Sigmoid colon (tissue), 6 donors: ENCODE measurements at regions not wholly inside any gene's neighbourhood (a gene's known extent, or its start where the extent isn't known, plus 50 kb on each side); places are given as distances from the start of the nearest gene placed in this dataset.

Source experiments
- DNase-seq: peaks from one replicate; pipeline ENCODE4 v3.0.0-alpha.2; 2019
- H3K27ac ChIP-seq, 4 donors: fragments of 200-600 bp; sonication (generic); one replicate each; pipeline ENCODE4 v1.5.1; 2016 to 2019; ENCODE audit warnings: mild to moderate bottlenecking in 1 of 4
- H3K27me3 ChIP-seq, 3 donors: fragments of 200-600 bp; sonication (generic); one replicate each; pipeline ENCODE4 v1.5.1; 2019; ENCODE audit warnings: mild to moderate bottlenecking in 1 of 3
- H3K36me3 ChIP-seq, 4 donors: fragments of 200-600 bp; sonication (generic); one replicate each; pipeline ENCODE4 v1.5.1; 2016 to 2019
- H3K4me1 ChIP-seq, 4 donors: fragments of 200-600 bp; sonication (generic); one replicate each; pipeline ENCODE4 v1.5.1; 2017 to 2019
- H3K4me3 ChIP-seq, 4 donors: fragments of 200-600 bp; sonication (generic); one replicate each; pipeline ENCODE4 v1.5.1; 2017 to 2019; ENCODE audit warnings: mild to moderate bottlenecking in 2 of 4, moderate library complexity in 1 of 4
- H3K9me3 ChIP-seq, 4 donors: fragments of 200-600 bp in 3 of 4; sonication (generic) in 3 of 4; one replicate each; pipeline versions ENCODE4 v1.5.1 to v1.6.1; 2013 to 2019
- CTCF ChIP-seq, 4 experiments: fragments of 450-650 bp in 3 of 4; fragments of 200-600 bp in 1 of 4; IDR thresholded peaks; one replicate each; pipeline ENCODE4 v1.5.1; 2016 to 2019; ENCODE audit warnings: antibody characterized with exemption in 4 of 4, mild to moderate bottlenecking in 3 of 4, moderate library complexity in 2 of 4
- EP300 ChIP-seq, 4 donors: sonication (generic); formaldehyde crosslinking; IDR thresholded peaks; one replicate each; pipeline ENCODE4 v1.6.1; 2017; ENCODE audit warnings: antibody characterized with exemption in 4 of 4
- POLR2A ChIP-seq, 2 donors: fragments of 450-650 bp; IDR thresholded peaks; one replicate each; pipeline ENCODE4 v1.6.1; 2016; ENCODE audit warnings: antibody characterized with exemption in 2 of 2, mild to moderate bottlenecking in 2 of 2, moderate library complexity in 2 of 2
- POLR2AphosphoS5 ChIP-seq, 4 donors: sonication (generic); formaldehyde crosslinking; IDR thresholded peaks; one replicate each; pipeline ENCODE4 v1.6.1; 2017; ENCODE audit warnings: antibody characterized with exemption in 4 of 4
- WGBS, 2 donors: extraction: QIAGEN DNeasy Blood & Tissue Kit; methylation state at CpG; one replicate each; pipeline ENCODE4 v1.1.7; 2013; 5-methylcytosine and 5-hydroxymethylcytosine counted together
- intact Hi-C: fragments of 100-400 bp; cut with DNase I; formaldehyde crosslinking; loops from one replicate; pipeline ENCODE4 v1.15.1; 2023
- donor health status: healthy with polysubstance abuse.
- donor health status: healthy.

- TF ChIP-seq POLR2AphosphoS5 (IDR thresholded peaks at IDR 0.05), result no peak
- no peak for TF ChIP-seq EP300 (IDR thresholded peaks at IDR 0.05)
- no peak for TF ChIP-seq CTCF (IDR thresholded peaks at IDR 0.05)
- no peak for TF ChIP-seq POLR2A (IDR thresholded peaks at IDR 0.05)
- Histone ChIP-seq H3K36me3 (no peaks in the 10 kb centered on the region), H3K4me3 (no peak overlapping the region), H3K27ac (no peak overlapping the region), H3K27me3 (peaks cover 0 to 72% (median 22%) of the 10 kb centered on the region in 3 donors), H3K4me1 (no peaks in the 10 kb centered on the region), H3K9me3 (no peaks in the 10 kb centered on the region)
- WGBS, 2 donors, result 37 to 55% methylated on average over 11 of the region's 11 CpGs
- no peak for DNase-seq
- intact Hi-C loops, result no loop called here
These were observed 112.6 kb upstream of the CSF3R start for GRCh38 chr1:36595349-36595748.

- Histone ChIP-seq H3K4me3 (no peak overlapping the region), H3K9me3 (no peaks in the 10 kb centered on the region), H3K27ac (no peak overlapping the region), H3K36me3 (no peaks in the 10 kb centered on the region), H3K4me1 (no peaks in the 10 kb centered on the region), H3K27me3 (peaks cover 2 to 85% (median 25%) of the 10 kb centered on the region in 3 donors)
- no peak for DNase-seq
- no peak for TF ChIP-seq EP300 (IDR thresholded peaks at IDR 0.05)
- no peak for TF ChIP-seq CTCF (IDR thresholded peaks at IDR 0.05)
- TF ChIP-seq POLR2AphosphoS5 (IDR thresholded peaks at IDR 0.05), result no peak
- TF ChIP-seq POLR2A (IDR thresholded peaks at IDR 0.05), result no peak
- WGBS, 2 donors, result 52 to 72% methylated on average over 7 of the region's 7 CpGs
- intact Hi-C loops, result no loop called here
These were observed 111.3 kb upstream of the CSF3R start for GRCh38 chr1:36594023-36594422.

- H3K9me3 ChIP-seq, result no peaks in the 10 kb centered on the region
- no peaks in the 10 kb centered on the region for H3K4me1 ChIP-seq
- H3K27me3 ChIP-seq, result peaks cover 2 to 89% (median 49%) of the 10 kb centered on the region in 3 donors
- WGBS, 2 donors, result 67 to 69% methylated on average over 7 of the region's 7 CpGs
- no peaks in the 10 kb centered on the region for H3K36me3 ChIP-seq
- intact Hi-C loops, result no loop called here
- no peak overlapping the region for H3K27ac ChIP-seq
- TF ChIP-seq POLR2AphosphoS5 (IDR thresholded peaks at IDR 0.05) (no peak), EP300 (IDR thresholded peaks at IDR 0.05) (no peak), POLR2A (IDR thresholded peaks at IDR 0.05) (no peak), CTCF (IDR thresholded peaks at IDR 0.05) (no peak)
- no peak for DNase-seq
- no peak overlapping the region for H3K4me3 ChIP-seq
These were observed 108.6 kb upstream of the CSF3R start for GRCh38 chr1:36591278-36591677.

GRCh38 chr1:36590771-36591170 lies 108.1 kb upstream of the CSF3R start:
- H3K4me3 ChIP-seq, result no peak overlapping the region
- TF ChIP-seq POLR2A (IDR thresholded peaks at IDR 0.05) (no peak), EP300 (IDR thresholded peaks at IDR 0.05) (no peak), CTCF (IDR thresholded peaks at IDR 0.05) (no peak), POLR2AphosphoS5 (IDR thresholded peaks at IDR 0.05) (no peak)
- WGBS, 2 donors, result 19 to 43% methylated on average over 9 of the region's 9 CpGs
- no peak overlapping the region for H3K27ac ChIP-seq
- no peaks in the 10 kb centered on the region for H3K36me3 ChIP-seq
- peaks cover 2 to 89% (median 45%) of the 10 kb centered on the region in 3 donors for H3K27me3 ChIP-seq
- no peaks in the 10 kb centered on the region for H3K9me3 ChIP-seq
- no peaks in the 10 kb centered on the region for H3K4me1 ChIP-seq
- intact Hi-C loops, result no loop called here
- DNase-seq, result no peak

- Histone ChIP-seq H3K27ac (no peak overlapping the region), H3K4me3 (no peak overlapping the region), H3K4me1 (no peaks in the 10 kb centered on the region), H3K36me3 (no peaks in the 10 kb centered on the region), H3K9me3 (no peaks in the 10 kb centered on the region), H3K27me3 (peaks cover 2 to 90% (median 50%) of the 10 kb centered on the region in 3 donors)
- WGBS, 2 donors, result 45 to 67% methylated on average over 4 of the region's 4 CpGs
- no peak for TF ChIP-seq EP300 (IDR thresholded peaks at IDR 0.05)
- no peak for TF ChIP-seq POLR2A (IDR thresholded peaks at IDR 0.05)
- no peak for TF ChIP-seq CTCF (IDR thresholded peaks at IDR 0.05)
- TF ChIP-seq POLR2AphosphoS5 (IDR thresholded peaks at IDR 0.05), result no peak
- no peak for DNase-seq
- intact Hi-C loops, result no loop called here
These were observed 107.6 kb upstream of the CSF3R start for GRCh38 chr1:36590264-36590663.
